HG03442 (cell line): ENCODE measurements at regions not wholly inside any gene's neighbourhood (a gene's known extent, or its start where the extent isn't known, plus 50 kb on each side); places are given as distances from the start of the nearest gene placed in this dataset.

ENCODE experiments used
- ATAC-seq: cut with Tn5 transposase; IDR thresholded peaks from one replicate; pipeline ENCODE4 v1.9.1; 2021; ENCODE audit warnings: mild to moderate bottlenecking, moderate library complexity; ENCODE audit not compliant: unreplicated experiment

DNA sequence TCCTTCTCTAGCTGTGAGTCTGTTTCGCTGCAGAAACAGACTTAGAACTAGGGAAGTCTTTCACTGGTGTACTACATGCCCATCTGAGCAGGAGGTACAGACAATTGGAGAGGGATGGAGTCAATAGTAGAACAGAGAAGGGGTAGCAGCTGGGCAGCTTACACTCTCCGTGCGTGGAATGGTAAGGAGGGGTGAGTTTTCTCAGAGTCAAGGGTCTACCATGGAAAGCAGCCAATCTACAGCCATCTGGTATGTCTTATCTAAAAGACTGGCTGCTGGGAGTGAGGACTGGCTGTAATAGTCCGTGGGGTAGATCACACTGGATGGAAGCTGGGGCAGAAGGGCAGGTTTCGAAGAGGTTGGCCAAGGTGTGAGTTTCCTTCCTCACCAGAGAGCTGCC is 137.3 kb upstream of the TENM4 start:
- ATAC-seq, result no peak

- ATAC-seq, result no peak
Measured at GRCh38 chr11:79575701-79576100, 134.9 kb upstream of the TENM4 start.

DNA sequence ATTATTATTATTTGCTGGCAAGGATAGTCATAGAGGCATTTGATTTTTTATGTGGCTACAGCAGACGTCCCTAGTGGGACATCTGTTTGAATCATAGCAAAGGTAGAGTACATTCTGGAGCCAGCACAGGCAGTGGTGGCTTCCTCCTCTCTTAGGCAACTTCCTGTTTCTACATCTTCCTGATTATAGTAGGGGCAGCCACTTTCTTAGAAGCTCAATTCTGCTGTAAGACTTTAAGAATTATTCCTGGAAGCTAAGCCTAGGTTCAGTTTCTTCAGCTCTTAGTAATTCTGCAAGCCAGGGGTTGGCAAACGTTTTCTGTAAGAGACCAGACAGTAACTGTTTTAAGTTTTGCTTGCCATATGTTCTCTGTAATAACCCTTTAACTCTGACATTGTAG is 129.3 kb upstream of the TENM4 start:
- no peak for ATAC-seq

- ATAC-seq, result no peak
Measured at GRCh38 chr11:79564288-79564925, 123.6 kb upstream of the TENM4 start.

DNA sequence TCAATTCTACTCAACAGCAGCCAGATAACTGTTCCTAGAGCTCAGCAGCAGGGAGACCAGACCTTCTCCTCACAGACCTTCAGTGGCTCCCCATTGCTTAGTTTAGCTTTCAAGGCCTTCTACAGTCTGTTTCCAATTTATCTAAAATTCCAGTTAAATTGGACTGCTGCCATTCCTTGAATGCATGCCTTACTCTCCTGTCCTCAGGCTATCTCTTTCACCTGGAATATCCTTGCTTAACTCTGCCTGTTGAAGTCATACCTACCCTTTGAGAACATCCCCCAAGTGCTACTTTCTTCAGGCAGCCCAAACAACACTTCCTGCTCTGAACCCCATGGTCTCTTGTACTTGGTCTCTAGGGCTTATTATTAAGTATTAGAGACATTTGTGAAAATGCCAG is 120.7 kb upstream of the TENM4 start:
- ATAC-seq, result no peak

- ATAC-seq, result no peak
Measured at GRCh38 chr11:79550809-79551208, 110.0 kb upstream of the TENM4 start.

DNA sequence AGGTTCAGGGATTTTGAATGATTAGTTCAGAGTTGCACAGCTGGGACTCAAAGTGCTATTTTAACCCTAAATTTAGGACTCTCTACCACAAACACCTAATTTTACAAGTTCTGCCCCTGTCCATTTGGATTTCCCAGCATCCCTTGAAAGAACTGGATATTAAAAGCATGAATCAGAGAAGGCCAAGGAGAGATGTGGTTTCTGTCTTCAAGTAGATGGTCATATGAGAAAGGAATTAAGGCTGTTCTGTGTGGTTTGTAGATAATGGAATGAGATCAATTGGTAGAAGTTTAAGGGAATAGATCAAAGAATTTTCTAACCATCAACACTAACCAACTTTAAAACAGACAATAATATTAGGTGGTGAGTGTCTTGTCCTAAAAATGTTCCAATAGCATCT is 106.4 kb upstream of the TENM4 start:
- ATAC-seq, result no peak

DNA sequence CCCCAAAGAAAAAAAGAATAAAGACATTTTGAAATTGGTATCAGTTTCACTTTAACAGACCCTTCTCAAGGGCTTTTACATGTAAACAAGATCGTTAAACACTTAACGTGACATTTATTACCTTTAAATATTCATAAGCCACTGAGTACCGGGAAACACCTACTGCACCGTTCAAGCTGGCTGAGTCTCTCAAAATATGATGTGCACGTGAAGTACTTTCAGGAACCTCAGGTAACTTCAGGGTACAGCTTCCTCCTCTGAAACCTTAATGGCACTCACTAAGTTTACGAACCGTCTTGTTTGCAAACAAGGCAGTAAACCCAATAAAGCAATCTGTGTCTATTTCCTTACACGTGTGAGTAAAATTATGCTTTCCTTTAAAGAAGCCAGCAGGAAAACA is 105.5 kb upstream of the TENM4 start:
- ATAC-seq, result no peak

DNA sequence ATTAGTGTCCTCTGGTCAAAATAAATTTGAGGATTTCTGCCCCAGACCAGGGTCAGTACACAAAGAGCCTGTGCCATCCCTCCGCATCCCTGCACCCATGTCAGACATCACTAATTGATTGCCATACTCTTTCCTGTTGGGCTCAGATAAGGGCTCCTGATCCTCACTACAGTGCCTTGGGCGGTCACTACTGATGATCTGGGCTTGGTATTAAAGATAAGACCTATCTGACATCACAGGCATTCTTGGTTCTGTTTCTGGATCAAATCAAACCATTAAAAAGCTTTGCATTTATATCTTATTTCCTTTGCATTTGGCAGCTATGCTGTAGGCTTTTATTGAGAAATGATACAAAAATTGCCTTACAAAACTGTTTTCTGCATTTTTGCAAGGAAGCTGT is 103.5 kb upstream of the TENM4 start:
- ATAC-seq, result no peak

DNA sequence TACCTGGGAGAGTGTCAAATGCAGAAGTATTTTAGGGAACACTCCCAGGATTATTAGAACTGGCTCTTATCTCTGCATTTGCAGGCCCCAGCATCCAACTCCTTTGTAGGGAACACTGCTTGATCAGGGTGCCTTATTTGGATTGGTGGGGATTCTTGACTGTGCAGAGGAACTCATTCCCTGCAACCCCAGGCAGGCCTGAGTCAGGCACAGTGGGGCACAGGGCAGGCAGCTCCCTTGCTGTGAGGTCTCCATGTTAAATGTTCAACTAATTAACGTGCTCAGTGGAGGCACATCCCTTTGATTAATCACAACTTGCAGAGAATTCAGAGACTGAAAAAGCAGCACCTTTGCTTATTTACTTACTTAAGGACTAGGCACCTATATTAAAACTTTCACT is 102.3 kb upstream of the TENM4 start:
- ATAC-seq, result no peak

GRCh38 chr11:79541466-79541865 is 100.6 kb upstream of the TENM4 start:
- ATAC-seq, result no peak

GRCh38 chr11:79538775-79539174 is 97.9 kb upstream of the TENM4 start:
- ATAC-seq, result peak; percentile 49

GRCh38 chr11:79536155-79536917 is 95.5 kb upstream of the TENM4 start:
- ATAC-seq, result no peak

GRCh38 chr11:79535606-79536005 is 94.8 kb upstream of the TENM4 start:
- ATAC-seq, result no peak

GRCh38 chr11:79525257-79525656 is 84.4 kb upstream of the TENM4 start:
- no peak for ATAC-seq

DNA sequence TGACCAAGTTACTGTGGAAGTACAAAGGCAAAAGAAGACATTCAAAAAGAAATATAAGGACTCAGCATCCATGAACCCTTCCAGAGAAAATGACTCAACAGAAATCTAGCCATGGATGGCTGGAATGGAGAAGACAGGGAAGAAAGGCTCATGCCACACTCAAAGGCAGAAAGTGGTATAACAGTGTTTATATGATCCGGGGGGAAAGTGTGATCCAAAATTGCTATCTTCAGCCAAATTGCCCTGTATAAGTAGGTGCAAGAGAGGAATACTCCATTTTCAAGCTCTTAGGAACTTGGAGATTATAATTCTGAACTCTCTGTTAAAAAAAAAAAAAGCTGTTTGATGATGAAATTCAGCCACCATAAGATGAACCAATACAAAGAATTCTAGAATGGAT is 81.8 kb upstream of the TENM4 start:
- no peak for ATAC-seq

GRCh38 chr11:79520086-79520485 is 79.3 kb upstream of the TENM4 start:
- no peak for ATAC-seq

DNA sequence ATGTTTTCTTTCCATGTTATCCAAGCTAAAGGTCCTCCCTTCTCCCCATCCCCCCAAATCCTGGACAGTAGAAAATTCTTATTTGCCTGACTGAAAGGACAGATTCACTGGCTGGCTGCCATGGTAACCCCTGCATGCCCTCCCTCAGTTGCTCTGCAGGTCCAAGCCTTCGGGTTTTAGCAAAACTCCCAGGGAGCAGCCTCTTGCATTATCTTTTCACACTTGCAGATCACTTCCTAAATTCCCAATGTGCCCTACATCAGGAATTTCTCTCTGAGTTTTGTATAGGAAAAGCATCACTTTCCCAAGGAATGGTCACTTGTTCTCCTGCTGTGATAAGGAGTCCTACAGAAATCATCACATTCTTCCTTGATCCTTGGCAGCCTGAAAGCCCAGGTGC is 75.0 kb upstream of the TENM4 start:
- no peak for ATAC-seq

GRCh38 chr11:79514695-79515094 is 73.9 kb upstream of the TENM4 start:
- no peak for ATAC-seq

DNA sequence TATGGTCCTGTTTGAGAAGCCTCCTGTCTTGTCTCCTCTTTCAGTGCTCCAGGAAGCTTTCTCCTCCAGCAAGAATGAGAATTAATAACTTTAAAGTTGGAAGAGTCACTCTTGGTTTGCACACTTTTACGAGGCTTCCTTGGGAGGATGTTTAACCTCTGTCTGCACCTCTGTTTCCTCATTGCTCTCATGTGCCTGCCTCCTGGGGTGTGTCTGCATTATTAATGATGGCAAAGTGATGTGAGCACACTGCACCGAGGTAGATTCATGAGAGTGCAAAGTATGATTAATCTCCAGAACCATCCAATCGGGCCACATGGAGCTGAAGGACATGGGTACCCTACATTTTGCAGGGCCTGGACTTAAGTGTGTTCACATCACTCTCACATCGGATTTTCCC is 73.5 kb upstream of the TENM4 start:
- ATAC-seq, result no peak

DNA sequence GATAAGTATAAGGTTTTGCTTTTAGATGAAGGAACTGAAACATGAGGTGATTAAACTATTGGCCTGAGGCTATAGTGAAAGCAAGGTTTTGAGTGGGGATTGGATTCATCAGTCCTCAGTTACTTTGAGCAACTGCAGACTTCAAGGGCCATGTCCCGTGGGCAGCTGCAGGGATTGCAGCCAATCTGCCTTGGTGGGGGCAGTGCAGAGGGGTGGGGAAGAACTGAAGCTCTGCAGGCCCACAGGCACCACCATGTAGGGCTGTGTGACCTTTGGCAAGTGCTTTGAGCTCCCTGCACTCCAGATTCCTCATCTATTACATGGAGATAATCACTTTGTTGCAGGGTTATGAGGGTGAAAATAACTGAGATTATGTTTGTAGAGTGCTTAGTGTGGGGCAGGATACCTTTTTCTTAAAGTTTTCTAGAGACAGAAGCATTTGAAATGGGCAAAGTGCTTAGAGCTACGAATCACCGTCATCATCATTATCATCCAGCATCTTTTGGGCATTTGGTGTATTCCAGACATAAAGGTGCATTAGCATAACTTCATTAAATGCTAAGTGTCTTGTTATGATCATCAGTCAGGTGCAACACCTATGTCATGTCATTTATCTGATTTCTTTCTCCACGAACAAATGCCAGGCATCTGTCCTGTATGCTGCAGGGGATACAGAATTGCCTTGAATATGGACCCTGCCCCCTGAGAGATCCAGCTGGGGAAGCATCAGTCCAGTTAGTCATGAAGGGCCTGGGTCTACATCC is 72.1 kb upstream of the TENM4 start:
- no peak for ATAC-seq

- ATAC-seq, result no peak
Measured at GRCh38 chr11:79510960-79511359, 70.1 kb upstream of the TENM4 start.
